Astrocyte (in vitro differentiated cells and primary cell): ENCODE measurements at regions not wholly inside any gene's neighbourhood (a gene's known extent, or its start where the extent isn't known, plus 50 kb on each side); places are given as distances from the start of the nearest gene placed in this dataset.

Experiments
- CTCF ChIP-seq: IDR thresholded peaks from 2 replicates; pipeline ENCODE4 v1.5.1; 2011; ENCODE audit warnings: low read depth, mild to moderate bottlenecking, inconsistent platforms, low read length, moderate library complexity; ENCODE audit not compliant: insufficient read depth
- EZH2 ChIP-seq: IDR thresholded peaks from 2 replicates; pipeline ENCODE4 v1.6.1; 2012; ENCODE audit warnings: mild to moderate bottlenecking, low read length, inconsistent platforms; ENCODE audit not compliant: insufficient read depth

- TF ChIP-seq CTCF (no peak), EZH2 (no peak)
Observed at GRCh38 chr14:26199096-26199495, 398.7 kb downstream of the NOVA1 start.
